Glutamatergic neuron (in vitro differentiated cells): ENCODE measurements at regions not wholly inside any gene's neighbourhood (a gene's known extent, or its start where the extent isn't known, plus 50 kb on each side); places are given as distances from the start of the nearest gene placed in this dataset.

Experiments
- DNase-seq: peaks from one replicate; pipeline ENCODE4 v3.0.0; 2022
- H3K27ac Mint-ChIP-seq: one replicate; pipeline ENCODE4 v1.8.0; 2020; ENCODE audit warnings: mild to moderate bottlenecking, mixed read lengths, inconsistent platforms; ENCODE audit not compliant: unreplicated experiment
- H3K27me3 Mint-ChIP-seq: one replicate; pipeline ENCODE4 v1.8.0; 2020; ENCODE audit warnings: mild to moderate bottlenecking, moderate library complexity, mixed read lengths, inconsistent platforms; ENCODE audit not compliant: unreplicated experiment
- H3K36me3 Mint-ChIP-seq: one replicate; pipeline ENCODE4 v1.8.0; 2020; ENCODE audit warnings: mild to moderate bottlenecking, mixed read lengths, inconsistent platforms; ENCODE audit not compliant: unreplicated experiment
- H3K4me1 Mint-ChIP-seq: one replicate; pipeline ENCODE4 v1.8.0; 2020; ENCODE audit warnings: mild to moderate bottlenecking, low read depth, mixed read lengths, inconsistent platforms; ENCODE audit not compliant: unreplicated experiment
- H3K4me3 Mint-ChIP-seq: one replicate; pipeline ENCODE4 v1.8.0; 2020; ENCODE audit warnings: mild to moderate bottlenecking, mixed read lengths, inconsistent platforms; ENCODE audit not compliant: unreplicated experiment
- H3K9me3 Mint-ChIP-seq: one replicate; pipeline ENCODE4 v1.8.0; 2020; ENCODE audit warnings: mild to moderate bottlenecking, moderate library complexity, mixed read lengths, inconsistent platforms; ENCODE audit not compliant: unreplicated experiment
- CTCF ChIP-seq: fragments of 200-600 bp; sonication (generic); IDR thresholded peaks from one replicate; pipeline ENCODE4 v1.5.0; 2021; ENCODE audit not compliant: partially characterized antibody, unreplicated experiment

- DNase-seq: peak; percentile 45
- no peak overlapping the region for H3K4me3 Mint-ChIP-seq
- no peaks in the 10 kb centered on the region for H3K27me3 Mint-ChIP-seq
- H3K9me3 Mint-ChIP-seq: no peaks in the 10 kb centered on the region
- no peak for TF ChIP-seq CTCF
- H3K4me1 Mint-ChIP-seq: peaks cover 13% of the 10 kb centered on the region
- peaks cover 5% of the 10 kb centered on the region for H3K36me3 Mint-ChIP-seq
- no peak overlapping the region for H3K27ac Mint-ChIP-seq
Measured at GRCh38 chr5:163978897-163979296, 473.5 kb downstream of the MAT2B start.

- no peak for TF ChIP-seq CTCF
- Mint-ChIP-seq H3K9me3 (peaks cover 2% of the 10 kb centered on the region), H3K27me3 (peaks cover 4% of the 10 kb centered on the region), H3K4me3 (peak overlapping the region; percentile 35), H3K36me3 (no peaks in the 10 kb centered on the region), H3K4me1 (peaks cover 22% of the 10 kb centered on the region), H3K27ac (peak overlapping the region; percentile 89)
- no peak for DNase-seq
Measured at GRCh38 chr5:163988566-163988965, 483.1 kb downstream of the MAT2B start.

GRCh38 chr5:163993126-163993525 lies 487.7 kb downstream of the MAT2B start:
- no peak for TF ChIP-seq CTCF
- Mint-ChIP-seq H3K27ac (no peak overlapping the region), H3K27me3 (peaks cover 4% of the 10 kb centered on the region), H3K4me3 (no peak overlapping the region), H3K4me1 (peaks cover 10% of the 10 kb centered on the region), H3K36me3 (no peaks in the 10 kb centered on the region), H3K9me3 (no peaks in the 10 kb centered on the region)
- DNase-seq: no peak

- no peaks in the 10 kb centered on the region for H3K27me3 Mint-ChIP-seq
- H3K27ac Mint-ChIP-seq: no peak overlapping the region
- H3K9me3 Mint-ChIP-seq: no peaks in the 10 kb centered on the region
- H3K36me3 Mint-ChIP-seq: no peaks in the 10 kb centered on the region
- DNase-seq: no peak
- no peaks in the 10 kb centered on the region for H3K4me1 Mint-ChIP-seq
- H3K4me3 Mint-ChIP-seq: no peak overlapping the region
- no peak for TF ChIP-seq CTCF
Measured at GRCh38 chr5:163995206-163995605, 489.8 kb downstream of the MAT2B start.

GRCh38 chr5:163997965-163998364 lies 492.5 kb downstream of the MAT2B start:
- no peak for DNase-seq
- Mint-ChIP-seq H3K36me3 (no peaks in the 10 kb centered on the region), H3K9me3 (no peaks in the 10 kb centered on the region), H3K4me1 (peaks cover 2% of the 10 kb centered on the region), H3K27me3 (peaks cover 1% of the 10 kb centered on the region), H3K4me3 (no peak overlapping the region), H3K27ac (no peak overlapping the region)
- TF ChIP-seq CTCF: no peak
